ENCODE measurements at regions not wholly inside any gene's neighbourhood (a gene's known extent, or its start where the extent isn't known, plus 50 kb on each side); places are given as distances from the start of the nearest gene placed in this dataset.
"Not testable (repeated sequence)": the region's sequence is repeated elsewhere in the genome, so short reads cannot be mapped to it uniquely, and the experiment has no call there.

GRCh38 chr21:35382696-35383095, 333.6 kb upstream of the RUNX1 start:
- CTCF ChIA-PET = interaction anchor here (0.6 kb wide), 1 partner anchor 78 kb away, joined by 4 read pairs; no protein-coding TSS in a partner anchor
- FAIRE-seq = no peak
- H3K4me3 ChIP-seq = no peak overlapping the region
- POLR2A ChIA-PET = no interaction called here
- H3K27ac ChIP-seq = no peak overlapping the region
- H3K4me1 ChIP-seq = no peaks in the 10 kb centered on the region
- TF ChIP-seq RFX5 (IDR thresholded peaks at IDR 0.05) (no peak), MYC (IDR thresholded peaks at IDR 0.05; ENCODE audit: borderline replicate concordance, low read length) (no peak), HOXA7 (CRISPR knock-in tag; IDR thresholded peaks at IDR 0.05) (no peak)
- 73% methylated on average over 6 of the region's 6 CpGs for WGBS (ENCODE audit: missing lambda C conversion rate)
- DNase-seq (ENCODE audit: low read depth in 1 of 2, low spot score in 1 of 2) = no peak
- no peak overlapping the region for H3K4me2 ChIP-seq
- ATAC-seq = no peak
- H3K9me3 ChIP-seq = no peaks in the 10 kb centered on the region

GRCh38 chr21:35381743-35382310, 332.7 kb upstream of the RUNX1 start:
- Histone ChIP-seq H3K4me3 (no peak overlapping the region), H3K4me1 (no peaks in the 10 kb centered on the region), H3K27ac (no peak overlapping the region), H3K9me3 (no peaks in the 10 kb centered on the region), H3K4me2 (no peak overlapping the region)
- ATAC-seq (no peak), DNase-seq (ENCODE audit: low read depth in 1 of 2, low spot score in 1 of 2) (no peak), FAIRE-seq (no peak)
- ChIA-PET CTCF (interaction anchor here (1.4 kb wide), 1 partner anchor 19 kb away, joined by 4 read pairs; no protein-coding TSS in a partner anchor), POLR2A (no interaction called here)
- no peak for TF ChIP-seq RNF2 (IDR thresholded peaks at IDR 0.05; ENCODE audit: borderline replicate concordance, low read depth)
- no peak for TF ChIP-seq ZSCAN20 (CRISPR knock-in tag; IDR thresholded peaks at IDR 0.05)
- TF ChIP-seq EHF (CRISPR knock-in tag; IDR thresholded peaks at IDR 0.05) = no peak
- TF ChIP-seq REST (IDR thresholded peaks at IDR 0.05) = no peak
- no peak for TF ChIP-seq NPAS2 (CRISPR knock-in tag; IDR thresholded peaks at IDR 0.05; ENCODE audit: borderline replicate concordance)
- TF ChIP-seq MAFK (IDR thresholded peaks at IDR 0.05; ENCODE audit: partially characterized antibody) = no peak
- no peak for TF ChIP-seq MAZ (IDR thresholded peaks at IDR 0.05; ENCODE audit: borderline replicate concordance, low read depth, low read length)
- TF ChIP-seq PBX3 (IDR thresholded peaks at IDR 0.05) = no peak
- TF ChIP-seq CEBPB (IDR thresholded peaks at IDR 0.05) = no peak
- no peak for TF ChIP-seq BHLHE40 (IDR thresholded peaks at IDR 0.05; ENCODE audit: low read depth, low read length)
- no peak for TF ChIP-seq SREBF2 (IDR thresholded peaks at IDR 0.05)
- TF ChIP-seq KDM1A (IDR thresholded peaks at IDR 0.05; ENCODE audit: low read depth) = no peak
- TF ChIP-seq RCOR1 (IDR thresholded peaks at IDR 0.05; ENCODE audit: low read depth, low read length) = no peak
- no peak for TF ChIP-seq CHD4 (IDR thresholded peaks at IDR 0.05; ENCODE audit: borderline replicate concordance)
- no peak for TF ChIP-seq JUNB (IDR thresholded peaks at IDR 0.05)
- 70% methylated on average over 6 of the region's 6 CpGs for WGBS (ENCODE audit: missing lambda C conversion rate)

- H3K4me1 ChIP-seq; FAIRE-seq; DNase-seq (ENCODE audit: low read depth in 1 of 2, low spot score in 1 of 2); POLR2A ChIA-PET; H3K9me3 ChIP-seq; H3K27ac ChIP-seq; H3K4me3 ChIP-seq; ATAC-seq; H3K4me2 ChIP-seq: not testable (repeated sequence)
- CTCF ChIA-PET = interaction anchor here (1.4 kb wide), 1 partner anchor 20 kb away, joined by 4 read pairs; no protein-coding TSS in a partner anchor
- WGBS (ENCODE audit: missing lambda C conversion rate) = 76% methylated on average over 3 of the region's 3 CpGs
These were observed 331.2 kb upstream of the RUNX1 start for GRCh38 chr21:35380304-35380703.

Data from A549 (cell line).